IMR-90 (cell line): ENCODE measurements at regions not wholly inside any gene's neighbourhood (a gene's known extent, or its start where the extent isn't known, plus 50 kb on each side); places are given as distances from the start of the nearest gene placed in this dataset.
A peak's percentile ranks its signal among the peaks of the same experiment; 100 is the strongest.

Experiments
- ATAC-seq: fragments of 200-7000 bp; cut with Tn5 transposase; 2 replicates; pipeline ENCODE4 v1.9.1; 2020; ENCODE audit warnings: low read depth, mild to moderate bottlenecking, moderate library complexity
- BruUV-seq: library from RNA; stranded (reverse); fragments of 400-500 nt; replicated peaks from 2 replicates; lab custom pipeline; 2021; lab: Mats Ljungman, UMichigan
- CTCF ChIA-PET: fragments of 300-600 bp; formaldehyde crosslinking; extraction: SDS; loops from one replicate; lab custom pipeline; 2021; ENCODE audit warnings: antibody characterized with exemption; lab: Yijun Ruan, JAX
- POLR2A ChIA-PET: fragments of 300-600 bp; sonication (Branson Sonifier 250); formaldehyde crosslinking; loops from one replicate; lab custom pipeline; 2022; ENCODE audit warnings: antibody characterized with exemption; ENCODE audit not compliant: unreplicated experiment; lab: Charles Lee
- DNase-seq: peaks from one replicate; pipeline ENCODE4 v3.0.0; 2013
- H2AFZ ChIP-seq: replicated peaks from 2 replicates; pipeline ENCODE3; 2013; ENCODE audit warnings: low read length, mild to moderate bottlenecking; ENCODE audit not compliant: poor library complexity
- H2AK5ac ChIP-seq: 2 replicates; pipeline ENCODE4 v1.6.1; 2013; ENCODE audit warnings: low read depth, low read length, inconsistent platforms
- H2AK9ac ChIP-seq: replicated peaks from 2 replicates; pipeline ENCODE3; 2013; ENCODE audit warnings: mild to moderate bottlenecking, low read depth, low read length, moderate library complexity; ENCODE audit not compliant: poor library complexity
- H2BK120ac ChIP-seq: 2 replicates; pipeline ENCODE4 v1.6.1; 2013; ENCODE audit warnings: low read depth, low read length, inconsistent platforms
- H2BK15ac ChIP-seq: 3 replicates; pipeline ENCODE4 v1.6.1; 2013; ENCODE audit warnings: low read depth, low read length, inconsistent platforms
- H2BK20ac ChIP-seq: 2 replicates; pipeline ENCODE4 v1.6.1; 2013; ENCODE audit warnings: low read depth, mild to moderate bottlenecking, inconsistent platforms, low read length, moderate library complexity
- H2BK5ac ChIP-seq: 2 replicates; pipeline ENCODE4 v1.6.1; 2013; ENCODE audit warnings: mild to moderate bottlenecking, low read depth, low read length, inconsistent platforms; ENCODE audit not compliant: poor library complexity, severe bottlenecking
- H3K14ac ChIP-seq: replicated peaks from 2 replicates; pipeline ENCODE4 v1.6.1; 2013; ENCODE audit warnings: low read depth, low read length, inconsistent platforms
- H3K18ac ChIP-seq: 2 replicates; pipeline ENCODE4 v1.6.1; 2013; ENCODE audit warnings: low read depth, low read length, control low read depth
- H3K23ac ChIP-seq: 2 replicates; pipeline ENCODE4 v1.6.1; 2013; ENCODE audit warnings: low read depth, low read length, inconsistent platforms
- H3K27ac ChIP-seq: 2 replicates; pipeline ENCODE4 v1.5.1; 2013; ENCODE audit warnings: mild to moderate bottlenecking, control low read depth, low read length; ENCODE audit not compliant: insufficient read depth
- H3K27me3 ChIP-seq: 2 replicates; pipeline ENCODE4 v1.6.1; 2013; ENCODE audit warnings: low read length; ENCODE audit not compliant: control insufficient read depth, insufficient read depth
- H3K36me3 ChIP-seq: 2 replicates; pipeline ENCODE4 v1.6.1; 2013; ENCODE audit warnings: low read length, mixed read lengths; ENCODE audit not compliant: control insufficient read depth, insufficient read depth
- H3K4ac ChIP-seq: 2 replicates; pipeline ENCODE4 v1.6.1; 2013; ENCODE audit warnings: low read depth, low read length, inconsistent platforms
- H3K4me1 ChIP-seq: 2 replicates; pipeline ENCODE4 v1.6.1; 2013; ENCODE audit warnings: low read length, mixed read lengths; ENCODE audit not compliant: control insufficient read depth, insufficient read depth
- H3K4me2 ChIP-seq: 2 replicates; pipeline ENCODE4 v1.6.1; 2013; ENCODE audit warnings: low read depth, mild to moderate bottlenecking, control low read depth, low read length, moderate library complexity
- H3K4me3 ChIP-seq: 2 replicates; pipeline ENCODE4 v1.5.1; 2013; ENCODE audit warnings: low read depth, mild to moderate bottlenecking, control low read depth, low read length, moderate library complexity; ENCODE audit not compliant: insufficient read depth
- H3K56ac ChIP-seq: 2 replicates; pipeline ENCODE4 v1.6.1; 2013; ENCODE audit warnings: low read length, inconsistent platforms; ENCODE audit not compliant: insufficient read depth; ENCODE audit errors: extremely low read depth
- H3K79me1 ChIP-seq, 2 experiments: 2 replicates each; pipeline ENCODE4 v1.6.1; 2013; ENCODE audit warnings: low read length in 2 of 2, inconsistent platforms in 1 of 2, low read depth in 1 of 2
- H3K9ac ChIP-seq: 2 replicates; pipeline ENCODE4 v1.6.1; 2013; ENCODE audit warnings: low read depth, low read length, control low read depth
- H3K9me1 ChIP-seq: 2 replicates; pipeline ENCODE4 v1.6.1; 2013; ENCODE audit warnings: low read length, inconsistent platforms; ENCODE audit not compliant: insufficient read depth
- H3K9me3 ChIP-seq: 2 replicates; pipeline ENCODE4 v1.6.1; 2013; ENCODE audit warnings: low read length; ENCODE audit not compliant: control insufficient read depth, insufficient read depth
- H4K20me1 ChIP-seq: 2 replicates; pipeline ENCODE4 v1.6.1; 2013; ENCODE audit warnings: low read length, inconsistent platforms; ENCODE audit not compliant: insufficient read depth
- H4K5ac ChIP-seq: 2 replicates; pipeline ENCODE4 v1.6.1; 2013; ENCODE audit warnings: mild to moderate bottlenecking, low read depth, low read length, control low read depth
- H4K8ac ChIP-seq, 2 experiments: 2 replicates each; pipeline ENCODE4 v1.6.1; 2013; ENCODE audit warnings: low read depth in 2 of 2, low read length in 2 of 2, control low read depth in 1 of 2, inconsistent platforms in 1 of 2
- H4K91ac ChIP-seq: 2 replicates; pipeline ENCODE4 v1.6.1; 2013; ENCODE audit warnings: low read depth, low read length, inconsistent platforms; ENCODE audit not compliant: insufficient read depth
- BHLHE40 ChIP-seq: fragments of 150-350 bp; IDR thresholded peaks from 2 replicates; pipeline ENCODE4 v1.6.1; 2016; ENCODE audit warnings: mild to moderate bottlenecking, low read depth, low read length
- CEBPB ChIP-seq: IDR thresholded peaks from 2 replicates; pipeline ENCODE4 v1.6.1; 2012; ENCODE audit warnings: low read depth, low read length, improper control_type of control experiment
- CHD1 ChIP-seq: IDR thresholded peaks from 2 replicates; pipeline ENCODE4 v1.6.1; 2012; ENCODE audit warnings: low read depth, low read length, improper control_type of control experiment
- MAFK ChIP-seq: IDR thresholded peaks from 2 replicates; pipeline ENCODE4 v1.6.1; 2012; ENCODE audit warnings: low read depth, low read length, improper control_type of control experiment
- MAZ ChIP-seq: IDR thresholded peaks from 2 replicates; pipeline ENCODE4 v1.6.1; 2012; ENCODE audit warnings: low read depth, mild to moderate bottlenecking, low read length, improper control_type of control experiment, moderate library complexity, borderline replicate concordance
- NFE2L2 ChIP-seq: fragments of 150-350 bp; IDR thresholded peaks from 2 replicates; pipeline ENCODE4 v1.6.1; 2016; ENCODE audit warnings: low read depth, mild to moderate bottlenecking, low read length
- POLR2A ChIP-seq: IDR thresholded peaks from 2 replicates; pipeline ENCODE4 v1.6.1; 2012; ENCODE audit warnings: mild to moderate bottlenecking, low read depth, low read length
- RAD21 ChIP-seq: IDR thresholded peaks from 2 replicates; pipeline ENCODE4 v1.6.1; 2012; ENCODE audit warnings: low read length, improper control_type of control experiment
- RCOR1 ChIP-seq: IDR thresholded peaks from 2 replicates; pipeline ENCODE4 v1.6.1; 2012; ENCODE audit warnings: mild to moderate bottlenecking, low read length, improper control_type of control experiment; ENCODE audit not compliant: insufficient replicate concordance
- SMC3 ChIP-seq: fragments of 150-350 bp; IDR thresholded peaks from 2 replicates; pipeline ENCODE4 v1.6.1; 2016; ENCODE audit warnings: low read depth, mild to moderate bottlenecking, antibody characterized with exemption, low read length, moderate library complexity
- WGBS, 2 experiments: methylation state at CpG; one replicate each; pipeline versions ENCODE4 v1.1.5 to v1.1.7; 2013; ENCODE audit warnings: missing lambda C conversion rate in 2 of 2; ENCODE audit not compliant: insufficient read length in 1 of 2; ENCODE audit errors: extremely low coverage in 2 of 2; 5-methylcytosine and 5-hydroxymethylcytosine counted together
- dilution Hi-C: fragments of 300-500 bp; cut with HindIII; formaldehyde crosslinking; loops from one replicate; pipeline ENCODE4 v1.14.3; 2018; ENCODE audit warnings: low sequenced_read_pairs; ENCODE audit not compliant: unreplicated experiment
- in situ Hi-C: fragments of 300-500 bp; cut with MboI; formaldehyde crosslinking; loops from 3 replicates; pipeline ENCODE4 v1.14.3; 2019; ENCODE audit warnings: low sequenced_read_pairs, inconsistent platforms, mixed read lengths
- intact Hi-C: fragments of 100-400 bp; cut with micrococcal nuclease; formaldehyde crosslinking; loops from 2 replicates; pipeline ENCODE4 v1.10.0; 2022
- TF ChIP-seq, protein P1 (sequence below): fragments of 150-350 bp; IDR thresholded peaks from 2 replicates; pipeline ENCODE4 v1.6.1; 2017; ENCODE audit warnings: mild to moderate bottlenecking, antibody characterized with exemption, low read length, low read depth
- TF ChIP-seq, protein P2 (sequence below): conservative IDR thresholded peaks from 2 replicates; pipeline ENCODE4 v1.5.1; 2012; ENCODE audit warnings: mild to moderate bottlenecking, low read depth, low read length, improper control_type of control experiment
- TF ChIP-seq, protein P3 (sequence below): fragments of 150-350 bp; IDR thresholded peaks from 2 replicates; pipeline ENCODE4 v1.6.1; 2016; ENCODE audit warnings: low read depth, mild to moderate bottlenecking, low read length, moderate library complexity, borderline replicate concordance

DNA sequence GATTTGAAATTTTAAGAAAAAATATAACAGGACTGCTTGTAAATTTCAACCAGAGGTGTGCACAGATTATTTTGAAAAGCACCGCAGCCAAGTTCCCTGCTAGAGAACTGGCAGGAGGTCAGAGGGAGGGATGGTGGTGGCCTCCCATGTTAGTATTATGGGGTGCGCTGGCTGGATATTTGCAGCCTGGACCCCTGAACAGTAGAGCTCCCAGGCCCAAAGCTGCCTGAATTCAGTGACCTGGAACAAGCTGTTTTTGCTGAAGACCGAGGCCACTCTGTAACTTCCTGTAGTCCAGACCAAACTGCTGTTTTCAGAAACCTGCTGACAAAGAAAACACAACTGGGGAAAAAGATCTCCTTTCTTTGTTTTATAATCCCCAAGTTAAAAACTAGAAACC is 314.3 kb downstream of the TNS1 start:
- Histone ChIP-seq H2BK5ac (no peak overlapping the region), H2BK120ac (no peak overlapping the region), H2AFZ (no peak overlapping the region), H3K36me3 (no peaks in the 10 kb centered on the region), H3K27me3 (no peaks in the 10 kb centered on the region), H4K91ac (no peak overlapping the region), H2BK20ac (no peak overlapping the region), H3K4me3 (no peak overlapping the region), H3K4me1 (peaks cover 14% of the 10 kb centered on the region), H3K9ac (no peak overlapping the region), H2BK15ac (no peak overlapping the region), H3K18ac (peak overlapping the region; percentile 2; the same call in 1 of the 2 replicates), H3K23ac (no peak overlapping the region), H4K5ac (no peak overlapping the region), H3K14ac (no peak overlapping the region), H2AK9ac (no peak overlapping the region), H3K9me1 (no peaks in the 10 kb centered on the region), H2AK5ac (no peak overlapping the region), H3K27ac (no peak overlapping the region), H3K56ac (no peak overlapping the region), H4K8ac (no peak overlapping the region), H3K9me3 (no peaks in the 10 kb centered on the region), H4K20me1 (no peaks in the 10 kb centered on the region), H3K4me2 (no peak overlapping the region), H3K79me1 (no peaks in the 10 kb centered on the region), H3K4ac (no peak overlapping the region)
- dilution Hi-C loops (no loop called here), intact Hi-C loops (no loop called here), in situ Hi-C loops (no loop called here)
- BruUV-seq: no TSS peak
- ATAC-seq (no peak), DNase-seq (no peak)
- 80% methylated on average over 1 of the region's 3 CpGs; no CpG with 5 or more reads in 1 of the 2 experiments for WGBS, 2 experiments
- ChIA-PET CTCF (interaction anchor here (0.8 kb wide), 1 partner anchor 32 kb away, joined by 3 read pairs; no protein-coding TSS in a partner anchor), POLR2A (no interaction called here)
- TF ChIP-seq, protein P1, sequence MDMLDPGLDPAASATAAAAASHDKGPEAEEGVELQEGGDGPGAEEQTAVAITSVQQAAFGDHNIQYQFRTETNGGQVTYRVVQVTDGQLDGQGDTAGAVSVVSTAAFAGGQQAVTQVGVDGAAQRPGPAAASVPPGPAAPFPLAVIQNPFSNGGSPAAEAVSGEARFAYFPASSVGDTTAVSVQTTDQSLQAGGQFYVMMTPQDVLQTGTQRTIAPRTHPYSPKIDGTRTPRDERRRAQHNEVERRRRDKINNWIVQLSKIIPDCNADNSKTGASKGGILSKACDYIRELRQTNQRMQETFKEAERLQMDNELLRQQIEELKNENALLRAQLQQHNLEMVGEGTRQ: no peak
- TF ChIP-seq MAFK (no peak), BHLHE40 (no peak), RAD21 (no peak), MAZ (no peak), RCOR1 (no peak), CEBPB (no peak), NFE2L2 (no peak), CHD1 (no peak), POLR2A (no peak), SMC3 (no peak)
- TF ChIP-seq, protein P2, sequence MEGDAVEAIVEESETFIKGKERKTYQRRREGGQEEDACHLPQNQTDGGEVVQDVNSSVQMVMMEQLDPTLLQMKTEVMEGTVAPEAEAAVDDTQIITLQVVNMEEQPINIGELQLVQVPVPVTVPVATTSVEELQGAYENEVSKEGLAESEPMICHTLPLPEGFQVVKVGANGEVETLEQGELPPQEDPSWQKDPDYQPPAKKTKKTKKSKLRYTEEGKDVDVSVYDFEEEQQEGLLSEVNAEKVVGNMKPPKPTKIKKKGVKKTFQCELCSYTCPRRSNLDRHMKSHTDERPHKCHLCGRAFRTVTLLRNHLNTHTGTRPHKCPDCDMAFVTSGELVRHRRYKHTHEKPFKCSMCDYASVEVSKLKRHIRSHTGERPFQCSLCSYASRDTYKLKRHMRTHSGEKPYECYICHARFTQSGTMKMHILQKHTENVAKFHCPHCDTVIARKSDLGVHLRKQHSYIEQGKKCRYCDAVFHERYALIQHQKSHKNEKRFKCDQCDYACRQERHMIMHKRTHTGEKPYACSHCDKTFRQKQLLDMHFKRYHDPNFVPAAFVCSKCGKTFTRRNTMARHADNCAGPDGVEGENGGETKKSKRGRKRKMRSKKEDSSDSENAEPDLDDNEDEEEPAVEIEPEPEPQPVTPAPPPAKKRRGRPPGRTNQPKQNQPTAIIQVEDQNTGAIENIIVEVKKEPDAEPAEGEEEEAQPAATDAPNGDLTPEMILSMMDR: no peak
- TF ChIP-seq, protein P3, sequence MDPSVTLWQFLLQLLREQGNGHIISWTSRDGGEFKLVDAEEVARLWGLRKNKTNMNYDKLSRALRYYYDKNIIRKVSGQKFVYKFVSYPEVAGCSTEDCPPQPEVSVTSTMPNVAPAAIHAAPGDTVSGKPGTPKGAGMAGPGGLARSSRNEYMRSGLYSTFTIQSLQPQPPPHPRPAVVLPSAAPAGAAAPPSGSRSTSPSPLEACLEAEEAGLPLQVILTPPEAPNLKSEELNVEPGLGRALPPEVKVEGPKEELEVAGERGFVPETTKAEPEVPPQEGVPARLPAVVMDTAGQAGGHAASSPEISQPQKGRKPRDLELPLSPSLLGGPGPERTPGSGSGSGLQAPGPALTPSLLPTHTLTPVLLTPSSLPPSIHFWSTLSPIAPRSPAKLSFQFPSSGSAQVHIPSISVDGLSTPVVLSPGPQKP: no peak
